Mesothelial cell of epicardium (in vitro differentiated cells): ENCODE measurements at regions not wholly inside any gene's neighbourhood (a gene's known extent, or its start where the extent isn't known, plus 50 kb on each side); places are given as distances from the start of the nearest gene placed in this dataset.

Experiments used
- DNase-seq, 2 experiments: peaks; one replicate each; pipeline ENCODE4 v3.0.0; 2021; ENCODE audit warnings: low spot score in 2 of 2; ENCODE audit not compliant: unreplicated experiment in 2 of 2
- H3K27ac Mint-ChIP-seq: 2 replicates; pipeline ENCODE4 v1.8.0; 2021; ENCODE audit warnings: mixed read lengths
- H3K27me3 Mint-ChIP-seq: 2 replicates; pipeline ENCODE4 v1.8.0; 2021; ENCODE audit warnings: low read depth, mixed read lengths
- H3K36me3 Mint-ChIP-seq: 2 replicates; pipeline ENCODE4 v1.8.0; 2021; ENCODE audit warnings: mixed read lengths
- H3K4me1 Mint-ChIP-seq: 2 replicates; pipeline ENCODE4 v1.8.0; 2021; ENCODE audit warnings: mixed read lengths
- H3K4me3 Mint-ChIP-seq: 2 replicates; pipeline ENCODE4 v1.8.0; 2021; ENCODE audit warnings: mild to moderate bottlenecking, moderate library complexity, mixed read lengths
- H3K9me3 Mint-ChIP-seq: 2 replicates; pipeline ENCODE4 v1.8.0; 2021; ENCODE audit warnings: mixed read lengths
- CTCF ChIP-seq: fragments of 200-600 bp; sonication (generic); IDR thresholded peaks from one replicate; pipeline ENCODE4 v1.5.0; 2021; ENCODE audit warnings: antibody characterized with exemption; ENCODE audit not compliant: unreplicated experiment

GRCh38 chr5:89471115-89471514, 588.1 kb upstream of the MEF2C start:
- Mint-ChIP-seq H3K36me3 (no peaks in the 10 kb centered on the region), H3K9me3 (no peaks in the 10 kb centered on the region), H3K27me3 (peaks cover 7% of the 10 kb centered on the region), H3K4me1 (peaks cover 1% of the 10 kb centered on the region), H3K4me3 (no peak overlapping the region), H3K27ac (no peak overlapping the region)
- no peak for TF ChIP-seq CTCF
- no peak for DNase-seq

GRCh38 chr5:89470658-89471057, 587.7 kb upstream of the MEF2C start:
- H3K9me3 Mint-ChIP-seq, result no peaks in the 10 kb centered on the region
- H3K36me3 Mint-ChIP-seq, result no peaks in the 10 kb centered on the region
- no peak overlapping the region for H3K27ac Mint-ChIP-seq
- no peak overlapping the region for H3K4me3 Mint-ChIP-seq
- H3K4me1 Mint-ChIP-seq, result peaks cover 1% of the 10 kb centered on the region
- no peak for DNase-seq
- TF ChIP-seq CTCF, result no peak
- H3K27me3 Mint-ChIP-seq, result peaks cover 5% of the 10 kb centered on the region

- H3K27me3 Mint-ChIP-seq, result peaks cover 2% of the 10 kb centered on the region
Observed at GRCh38 chr5:89458332-89458656, 575.3 kb upstream of the MEF2C start.

GRCh38 chr5:89457411-89458331, 574.7 kb upstream of the MEF2C start:
- no peak for DNase-seq
- Mint-ChIP-seq H3K4me1 (no peaks in the 10 kb centered on the region), H3K27me3 (peaks cover 2% of the 10 kb centered on the region), H3K9me3 (peaks cover 6% of the 10 kb centered on the region), H3K4me3 (no peak overlapping the region), H3K27ac (no peak overlapping the region), H3K36me3 (no peaks in the 10 kb centered on the region)
- TF ChIP-seq CTCF, result no peak

More at GRCh38 chr5:89458332-89458656, 575.3 kb upstream of the MEF2C start:
- no peak for TF ChIP-seq CTCF
- Mint-ChIP-seq H3K4me3 (no peak overlapping the region), H3K4me1 (no peaks in the 10 kb centered on the region), H3K27ac (no peak overlapping the region), H3K9me3 (peaks cover 6% of the 10 kb centered on the region), H3K36me3 (no peaks in the 10 kb centered on the region)
- DNase-seq, result no peak

- DNase-seq, result no peak
- no peak for TF ChIP-seq CTCF
- peaks cover 4% of the 10 kb centered on the region for H3K27me3 Mint-ChIP-seq
- H3K36me3 Mint-ChIP-seq, result no peaks in the 10 kb centered on the region
- no peak overlapping the region for H3K27ac Mint-ChIP-seq
- H3K4me3 Mint-ChIP-seq, result no peak overlapping the region
- H3K9me3 Mint-ChIP-seq, result peaks cover 6% of the 10 kb centered on the region
- H3K4me1 Mint-ChIP-seq, result peaks cover 16% of the 10 kb centered on the region
Observed at GRCh38 chr5:89452081-89452480, 569.1 kb upstream of the MEF2C start.
